K562 (cell line): ENCODE measurements at regions not wholly inside any gene's neighbourhood (a gene's known extent, or its start where the extent isn't known, plus 50 kb on each side); places are given as distances from the start of the nearest gene placed in this dataset.

Source experiments
- MEF2A ChIP-seq: IDR thresholded peaks from 2 replicates; pipeline ENCODE4 v1.6.1; 2011; ENCODE audit warnings: low read depth, mild to moderate bottlenecking, low read length, moderate library complexity; ENCODE audit not compliant: control insufficient read depth
- POLR2A ChIP-seq: fragments of 450-650 bp; conservative IDR thresholded peaks from 2 replicates; pipeline ENCODE4 v1.6.1; 2016
- SMARCC2 ChIP-seq: fragments of 450-650 bp; IDR thresholded peaks from 2 replicates; pipeline ENCODE4 v1.6.1; 2017; ENCODE audit warnings: antibody characterized with exemption, moderate library complexity, mild to moderate bottlenecking, low read depth

DNA sequence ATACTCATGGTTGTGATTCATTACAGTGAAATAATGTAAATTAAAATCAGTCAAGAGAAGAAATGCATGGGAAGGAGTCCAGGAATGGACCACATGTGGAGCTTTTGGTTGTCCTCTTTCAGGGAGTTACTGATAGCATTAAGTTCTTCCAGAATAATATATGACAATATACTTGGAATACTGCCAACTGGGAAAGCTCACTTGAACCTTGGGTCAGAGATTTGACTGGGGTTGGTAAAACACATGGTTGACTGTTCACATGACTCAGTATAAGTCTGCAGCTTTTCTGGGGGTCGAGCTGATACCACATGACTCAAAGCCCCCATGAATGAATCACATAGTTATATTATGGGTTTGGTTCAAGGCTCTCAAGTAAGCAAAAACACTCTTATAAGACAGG lies 1109.0 kb upstream of the CHAC2 start:
- TF ChIP-seq SMARCC2 (no peak), POLR2A (no peak), MEF2A (no peak)
